HCT116 (cell line): ENCODE measurements at regions not wholly inside any gene's neighbourhood (a gene's known extent, or its start where the extent isn't known, plus 50 kb on each side); places are given as distances from the start of the nearest gene placed in this dataset.

Source experiments
- ATAC-seq: fragments of 200-7000 bp; cut with Tn5 transposase; 2 replicates; pipeline ENCODE4 v1.9.1; 2020; ENCODE audit warnings: mild to moderate bottlenecking, moderate library complexity
- BruUV-seq: library from RNA; stranded (reverse); fragments of 400-500 nt; replicated peaks from 2 replicates; lab custom pipeline; 2021; lab: Mats Ljungman, UMichigan
- CTCF ChIA-PET: fragments of 300-600 bp; sonication (Branson Sonifier 250); formaldehyde crosslinking; loops from one replicate; lab custom pipeline; 2021; ENCODE audit warnings: antibody characterized with exemption; lab: Charles Lee
- POLR2A ChIA-PET: fragments of 300-600, 350-600 bp; sonication (Branson Sonifier 250); formaldehyde crosslinking; loops from one replicate; lab custom pipeline; 2021; ENCODE audit warnings: antibody characterized with exemption; lab: Charles Lee
- RAD21 ChIA-PET, 2 experiments: fragments of 300-600 bp; sonication (Branson Sonifier 250); formaldehyde crosslinking; loops; one replicate each; lab custom pipeline; 2023; ENCODE audit warnings: low total read pairs in 2 of 2; ENCODE audit not compliant: uncharacterized antibody in 2 of 2, unreplicated experiment in 2 of 2, low non-redundant PET in 1 of 2; lab: Charles Lee
- DNase-seq: peaks from one replicate; pipeline ENCODE4 v3.0.0-alpha.2; 2010; ENCODE audit warnings: low read depth, low spot score
- H2AFZ ChIP-seq: fragments of 200-600 bp; shearing (Covaris generic), sonication (generic); 2 replicates; pipeline ENCODE4 v1.6.1; 2017; ENCODE audit warnings: low read depth, mixed run types, mixed read lengths, antibody characterized with exemption, low read length; ENCODE audit not compliant: poor library complexity, severe bottlenecking
- H3K27ac ChIP-seq: 2 replicates; pipeline ENCODE4 v1.5.1; 2012; ENCODE audit warnings: low read depth, low read length
- H3K27me3 ChIP-seq: fragments of 200-600 bp; sonication (generic); 2 replicates; pipeline ENCODE4 v1.6.1; 2016; ENCODE audit warnings: mixed run types, low read length, mixed read lengths; ENCODE audit not compliant: insufficient read depth
- H3K36me3 ChIP-seq, 2 experiments: fragments of 200-500 bp in 1 of 2; fragments of 200-600 bp in 1 of 2; sonication (Bioruptor generic) in 1 of 2; sonication (generic) in 1 of 2; 2 replicates each; pipeline versions ENCODE4 v1.5.1 to v1.6.1; 2014 to 2016; ENCODE audit warnings: low read length in 2 of 2, inconsistent platforms in 1 of 2, mixed read lengths in 1 of 2, mixed run types in 1 of 2; ENCODE audit not compliant: insufficient read depth in 2 of 2, control insufficient read depth in 1 of 2
- H3K4me1 ChIP-seq, 2 experiments: fragments of 200-600 bp in 1 of 2; sonication (generic) in 1 of 2; 2 replicates each; pipeline versions ENCODE4 v1.5.1 to v1.6.1; 2012 to 2017; ENCODE audit warnings: low read length in 2 of 2, inconsistent platforms in 1 of 2, mild to moderate bottlenecking in 1 of 2, mixed read lengths in 1 of 2, mixed run types in 1 of 2, moderate library complexity in 1 of 2; ENCODE audit not compliant: insufficient read depth in 2 of 2, control insufficient read depth in 1 of 2
- H3K4me2 ChIP-seq: fragments of 200-600 bp; sonication (generic); 2 replicates; pipeline ENCODE4 v1.6.1; 2017; ENCODE audit warnings: mixed run types, low read length, mixed read lengths
- H3K4me3 ChIP-seq, 2 experiments: fragments of 200-600 bp in 1 of 2; sonication (generic) in 1 of 2; replicated peaks in 1 of 2; 2 replicates each; pipeline ENCODE4 v1.5.1; 2011 to 2016; ENCODE audit warnings: low read length in 2 of 2, control low read depth in 1 of 2, low read depth in 1 of 2, mild to moderate bottlenecking in 1 of 2, mixed read lengths in 1 of 2, mixed run types in 1 of 2
- H3K79me2 ChIP-seq: fragments of 200-600 bp; sonication (generic); 2 replicates; pipeline ENCODE4 v1.6.1; 2017; ENCODE audit warnings: mild to moderate bottlenecking, mixed run types, low read length, moderate library complexity, mixed read lengths; ENCODE audit not compliant: insufficient read depth
- H3K9ac ChIP-seq: fragments of 200-600 bp; sonication (generic); 2 replicates; pipeline ENCODE4 v1.6.1; 2016; ENCODE audit warnings: low read length, mixed read lengths
- H3K9me2 ChIP-seq: fragments of 200-600 bp; sonication (generic), shearing (Covaris generic); 2 replicates; pipeline ENCODE4 v1.6.1; 2017; ENCODE audit warnings: mixed run types, mild to moderate bottlenecking, moderate library complexity; ENCODE audit not compliant: insufficient read depth
- H3K9me3 ChIP-seq, 2 experiments: fragments of 200-500 bp in 1 of 2; fragments of 200-600 bp in 1 of 2; sonication (Bioruptor generic) in 1 of 2; sonication (generic) in 1 of 2; 2 replicates each; pipeline ENCODE4 v1.6.1; 2014 to 2017; ENCODE audit warnings: low read length in 2 of 2, mixed read lengths in 2 of 2, inconsistent platforms in 1 of 2, low read depth in 1 of 2, mild to moderate bottlenecking in 1 of 2, mixed run types in 1 of 2, moderate library complexity in 1 of 2; ENCODE audit not compliant: control insufficient read depth in 1 of 2, insufficient read depth in 1 of 2
- H4K20me1 ChIP-seq: fragments of 200-600 bp; sonication (generic), shearing (Covaris generic); 2 replicates; pipeline ENCODE4 v1.6.1; 2017; ENCODE audit warnings: mixed run types, mild to moderate bottlenecking, moderate library complexity; ENCODE audit not compliant: insufficient read depth
- CEBPB ChIP-seq: IDR thresholded peaks from 2 replicates; pipeline ENCODE4 v1.6.1; 2012; ENCODE audit warnings: low read depth
- ELF1 ChIP-seq: IDR thresholded peaks from 2 replicates; pipeline ENCODE4 v1.6.1; 2012; ENCODE audit warnings: low read depth, borderline replicate concordance
- POLR2A ChIP-seq: IDR thresholded peaks from 2 replicates; pipeline ENCODE4 v1.7.0; 2011; ENCODE audit warnings: borderline replicate concordance; ENCODE audit not compliant: insufficient read depth, insufficient read length; ENCODE audit errors: extremely low read depth
- RAD21 ChIP-seq: IDR thresholded peaks from 2 replicates; pipeline ENCODE4 v1.6.1; 2012; ENCODE audit warnings: low read depth, mild to moderate bottlenecking
- YY1 ChIP-seq: IDR thresholded peaks from 2 replicates; pipeline ENCODE4 v1.6.1; 2011; ENCODE audit warnings: low read length, low read depth, moderate library complexity, mild to moderate bottlenecking; ENCODE audit not compliant: insufficient replicate concordance; ENCODE audit errors: extremely low read depth
- ZFX ChIP-seq: fragments of 450-650 bp; IDR thresholded peaks from 2 replicates; pipeline ENCODE4 v1.6.1; 2017
- intact Hi-C: fragments of 100-400 bp; cut with micrococcal nuclease; formaldehyde crosslinking; loops from 2 replicates; pipeline ENCODE4 v1.10.0; 2022
- TF ChIP-seq, protein P1 (sequence below): IDR thresholded peaks from 2 replicates; pipeline ENCODE4 v1.6.1; 2012; ENCODE audit warnings: low read depth
- TF ChIP-seq, protein P2 (sequence below): IDR thresholded peaks from 2 replicates; pipeline ENCODE4 v1.6.1; 2012

DNA sequence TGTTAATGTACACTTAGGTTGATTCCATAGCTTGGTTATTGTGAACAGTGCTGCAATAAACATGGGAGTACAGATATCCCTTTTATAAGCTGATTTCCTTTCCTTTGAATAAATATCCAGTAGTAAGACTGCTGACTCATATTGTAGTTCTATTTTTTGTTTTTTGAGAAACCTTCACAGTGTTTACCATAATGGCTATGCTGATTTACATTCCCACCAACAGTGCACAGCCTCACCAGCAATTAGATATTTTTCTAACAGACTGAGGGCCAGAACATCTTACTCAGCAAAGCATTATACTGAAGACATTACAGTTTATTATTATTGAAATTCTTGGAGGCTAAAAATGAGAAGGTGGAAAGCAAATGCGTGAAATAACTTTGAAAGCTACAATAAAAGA is 187.3 kb upstream of the HEY2 start:
- H3K4me3 ChIP-seq: no peak overlapping the region
- intact Hi-C loops: no loop called here
- H2AFZ ChIP-seq: no peak overlapping the region
- no peak overlapping the region for H3K9ac ChIP-seq
- no peaks in the 10 kb centered on the region for H3K79me2 ChIP-seq
- DNase-seq: no peak
- H3K4me2 ChIP-seq: no peak overlapping the region
- H3K27me3 ChIP-seq: peaks cover 43% of the 10 kb centered on the region
- H3K9me2 ChIP-seq: no peaks in the 10 kb centered on the region
- ChIA-PET POLR2A (no interaction called here), CTCF (no interaction called here), RAD21 (no interaction called here)
- H3K36me3 ChIP-seq: no peaks in the 10 kb centered on the region
- H3K4me1 ChIP-seq: no peaks in the 10 kb centered on the region
- no peak for TF ChIP-seq RAD21
- TF ChIP-seq POLR2A: no peak
- TF ChIP-seq, protein P1, sequence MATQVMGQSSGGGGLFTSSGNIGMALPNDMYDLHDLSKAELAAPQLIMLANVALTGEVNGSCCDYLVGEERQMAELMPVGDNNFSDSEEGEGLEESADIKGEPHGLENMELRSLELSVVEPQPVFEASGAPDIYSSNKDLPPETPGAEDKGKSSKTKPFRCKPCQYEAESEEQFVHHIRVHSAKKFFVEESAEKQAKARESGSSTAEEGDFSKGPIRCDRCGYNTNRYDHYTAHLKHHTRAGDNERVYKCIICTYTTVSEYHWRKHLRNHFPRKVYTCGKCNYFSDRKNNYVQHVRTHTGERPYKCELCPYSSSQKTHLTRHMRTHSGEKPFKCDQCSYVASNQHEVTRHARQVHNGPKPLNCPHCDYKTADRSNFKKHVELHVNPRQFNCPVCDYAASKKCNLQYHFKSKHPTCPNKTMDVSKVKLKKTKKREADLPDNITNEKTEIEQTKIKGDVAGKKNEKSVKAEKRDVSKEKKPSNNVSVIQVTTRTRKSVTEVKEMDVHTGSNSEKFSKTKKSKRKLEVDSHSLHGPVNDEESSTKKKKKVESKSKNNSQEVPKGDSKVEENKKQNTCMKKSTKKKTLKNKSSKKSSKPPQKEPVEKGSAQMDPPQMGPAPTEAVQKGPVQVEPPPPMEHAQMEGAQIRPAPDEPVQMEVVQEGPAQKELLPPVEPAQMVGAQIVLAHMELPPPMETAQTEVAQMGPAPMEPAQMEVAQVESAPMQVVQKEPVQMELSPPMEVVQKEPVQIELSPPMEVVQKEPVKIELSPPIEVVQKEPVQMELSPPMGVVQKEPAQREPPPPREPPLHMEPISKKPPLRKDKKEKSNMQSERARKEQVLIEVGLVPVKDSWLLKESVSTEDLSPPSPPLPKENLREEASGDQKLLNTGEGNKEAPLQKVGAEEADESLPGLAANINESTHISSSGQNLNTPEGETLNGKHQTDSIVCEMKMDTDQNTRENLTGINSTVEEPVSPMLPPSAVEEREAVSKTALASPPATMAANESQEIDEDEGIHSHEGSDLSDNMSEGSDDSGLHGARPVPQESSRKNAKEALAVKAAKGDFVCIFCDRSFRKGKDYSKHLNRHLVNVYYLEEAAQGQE: no peak
- TF ChIP-seq YY1: no peak
- TF ChIP-seq ZFX: no peak
- TF ChIP-seq ELF1: no peak
- no peak for TF ChIP-seq CEBPB
- TF ChIP-seq, protein P2, sequence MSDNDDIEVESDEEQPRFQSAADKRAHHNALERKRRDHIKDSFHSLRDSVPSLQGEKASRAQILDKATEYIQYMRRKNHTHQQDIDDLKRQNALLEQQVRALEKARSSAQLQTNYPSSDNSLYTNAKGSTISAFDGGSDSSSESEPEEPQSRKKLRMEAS: no peak
- BruUV-seq: no TSS peak
- ATAC-seq: no peak
- no peaks in the 10 kb centered on the region for H3K9me3 ChIP-seq
- H4K20me1 ChIP-seq: no peaks in the 10 kb centered on the region
- no peak overlapping the region for H3K27ac ChIP-seq
